Mesendoderm (in vitro differentiated cells): ENCODE measurements at regions not wholly inside any gene's neighbourhood (a gene's known extent, or its start where the extent isn't known, plus 50 kb on each side); places are given as distances from the start of the nearest gene placed in this dataset.

Experiments
- DNase-seq: peaks from one replicate; pipeline ENCODE4 v3.0.0; 2013
- H2AK5ac ChIP-seq: 2 replicates; pipeline ENCODE4 v1.6.1; 2013; ENCODE audit warnings: low read length, inconsistent platforms
- H2BK120ac ChIP-seq: 2 replicates; pipeline ENCODE4 v1.6.1; 2013; ENCODE audit warnings: low read depth, mild to moderate bottlenecking, low read length, moderate library complexity, mixed read lengths
- H2BK15ac ChIP-seq: replicated peaks from 2 replicates; pipeline ENCODE4 v1.6.1; 2013; ENCODE audit warnings: low read depth, mild to moderate bottlenecking, moderate library complexity
- H2BK5ac ChIP-seq: 2 replicates; pipeline ENCODE4 v1.6.1; 2013; ENCODE audit warnings: low read length, inconsistent platforms
- H3K18ac ChIP-seq: 2 replicates; pipeline ENCODE4 v1.6.1; 2013; ENCODE audit warnings: mild to moderate bottlenecking, low read length, mixed read lengths
- H3K23ac ChIP-seq: one replicate; pipeline ENCODE4 v1.6.1; 2013; ENCODE audit warnings: low read length
- H3K27ac ChIP-seq: 2 replicates; pipeline ENCODE4 v1.5.1; 2013; ENCODE audit warnings: low read depth, mild to moderate bottlenecking, inconsistent platforms, low read length, moderate library complexity
- H3K27me3 ChIP-seq: 2 replicates; pipeline ENCODE4 v1.6.1; 2013; ENCODE audit warnings: low read length, control low read depth, mild to moderate bottlenecking, inconsistent platforms; ENCODE audit not compliant: insufficient read depth, poor library complexity
- H3K36me3 ChIP-seq: 2 replicates; pipeline ENCODE4 v1.6.1; 2013; ENCODE audit warnings: low read length, inconsistent platforms; ENCODE audit not compliant: control insufficient read depth, insufficient read depth
- H3K4ac ChIP-seq: one replicate; pipeline ENCODE4 v1.6.1; 2013; ENCODE audit warnings: low read depth, mild to moderate bottlenecking, low read length, moderate library complexity
- H3K4me1 ChIP-seq: 2 replicates; pipeline ENCODE4 v1.6.1; 2013; ENCODE audit warnings: low read depth, low read length, inconsistent platforms; ENCODE audit not compliant: control insufficient read depth
- H3K4me2 ChIP-seq: 2 replicates; pipeline ENCODE4 v1.6.1; 2013; ENCODE audit warnings: low read length
- H3K4me3 ChIP-seq: 2 replicates; pipeline ENCODE4 v1.5.1; 2013; ENCODE audit warnings: mild to moderate bottlenecking, low read length
- H3K56ac ChIP-seq: one replicate; pipeline ENCODE4 v1.6.1; 2013; ENCODE audit warnings: low read length
- H3K79me1 ChIP-seq: 2 replicates; pipeline ENCODE4 v1.6.1; 2013; ENCODE audit warnings: low read length, inconsistent platforms
- H3K79me2 ChIP-seq: 2 replicates; pipeline ENCODE4 v1.6.1; 2013; ENCODE audit warnings: mild to moderate bottlenecking, low read length; ENCODE audit not compliant: control insufficient read depth, insufficient read depth
- H3K9ac ChIP-seq: 2 replicates; pipeline ENCODE4 v1.6.1; 2013; ENCODE audit warnings: low read length, inconsistent platforms
- H4K5ac ChIP-seq: one replicate; pipeline ENCODE4 v1.6.1; 2013; ENCODE audit warnings: low read length
- H4K8ac ChIP-seq: one replicate; pipeline ENCODE4 v1.6.1; 2013; ENCODE audit warnings: low read depth, mild to moderate bottlenecking, control low read depth, low read length, moderate library complexity
- WGBS: extraction: QIAGEN DNeasy Blood & Tissue Kit; methylation state at CpG from one replicate; pipeline ENCODE4 v1.1.7; 2013; ENCODE audit warnings: low lambda C conversion rate, missing lambda C conversion rate; ENCODE audit not compliant: insufficient coverage; ENCODE audit errors: extremely low coverage; 5-methylcytosine and 5-hydroxymethylcytosine counted together

GRCh38 chr12:94098466-94098865 lies 49.9 kb upstream of the PLXNC1 start:
- no peak overlapping the region for H4K5ac ChIP-seq
- H3K23ac ChIP-seq = no peak overlapping the region
- H3K4me3 ChIP-seq = no peak overlapping the region
- no peaks in the 10 kb centered on the region for H3K79me2 ChIP-seq
- H2AK5ac ChIP-seq = no peak overlapping the region
- H3K18ac ChIP-seq = no peak overlapping the region
- no peak overlapping the region for H3K9ac ChIP-seq
- WGBS = no CpG with 5 or more reads among the region's 3 CpGs
- no peaks in the 10 kb centered on the region for H3K27me3 ChIP-seq
- H3K4me1 ChIP-seq = peaks cover 9% of the 10 kb centered on the region
- peak overlapping the region; percentile 69 for H2BK5ac ChIP-seq
- H3K36me3 ChIP-seq = no peaks in the 10 kb centered on the region
- H2BK120ac ChIP-seq = no peak overlapping the region
- H4K8ac ChIP-seq = no peak overlapping the region
- H3K27ac ChIP-seq = no peak overlapping the region
- peak; percentile 93 for DNase-seq
- no peak overlapping the region for H3K4me2 ChIP-seq
- H3K4ac ChIP-seq = no peak overlapping the region
- H3K79me1 ChIP-seq = no peaks in the 10 kb centered on the region
- H2BK15ac ChIP-seq = no peak overlapping the region
- peak overlapping the region; percentile 40 for H3K56ac ChIP-seq
